ENCODE measurements at regions not wholly inside any gene's neighbourhood (a gene's known extent, or its start where the extent isn't known, plus 50 kb on each side); places are given as distances from the start of the nearest gene placed in this dataset.

DNA sequence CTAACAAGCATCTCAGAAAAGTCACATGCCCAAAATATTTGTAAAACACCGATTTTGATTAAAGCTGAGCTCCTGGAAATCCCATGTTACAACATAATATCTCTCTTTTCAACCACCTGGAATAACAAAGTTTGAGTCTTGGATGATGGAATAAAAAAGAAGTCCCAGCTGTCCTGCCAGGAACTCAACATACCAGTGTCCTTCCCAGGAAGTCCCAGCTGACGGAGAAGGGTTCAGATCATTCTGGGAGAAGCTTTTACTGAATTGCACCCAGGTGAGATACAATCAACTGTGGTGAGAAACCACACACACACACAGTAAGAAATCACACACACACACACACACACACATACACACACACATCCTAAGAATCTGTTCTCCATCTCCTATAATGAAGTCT lies 413.1 kb upstream of the PKDCC start:
- TF ChIP-seq, protein P1, sequence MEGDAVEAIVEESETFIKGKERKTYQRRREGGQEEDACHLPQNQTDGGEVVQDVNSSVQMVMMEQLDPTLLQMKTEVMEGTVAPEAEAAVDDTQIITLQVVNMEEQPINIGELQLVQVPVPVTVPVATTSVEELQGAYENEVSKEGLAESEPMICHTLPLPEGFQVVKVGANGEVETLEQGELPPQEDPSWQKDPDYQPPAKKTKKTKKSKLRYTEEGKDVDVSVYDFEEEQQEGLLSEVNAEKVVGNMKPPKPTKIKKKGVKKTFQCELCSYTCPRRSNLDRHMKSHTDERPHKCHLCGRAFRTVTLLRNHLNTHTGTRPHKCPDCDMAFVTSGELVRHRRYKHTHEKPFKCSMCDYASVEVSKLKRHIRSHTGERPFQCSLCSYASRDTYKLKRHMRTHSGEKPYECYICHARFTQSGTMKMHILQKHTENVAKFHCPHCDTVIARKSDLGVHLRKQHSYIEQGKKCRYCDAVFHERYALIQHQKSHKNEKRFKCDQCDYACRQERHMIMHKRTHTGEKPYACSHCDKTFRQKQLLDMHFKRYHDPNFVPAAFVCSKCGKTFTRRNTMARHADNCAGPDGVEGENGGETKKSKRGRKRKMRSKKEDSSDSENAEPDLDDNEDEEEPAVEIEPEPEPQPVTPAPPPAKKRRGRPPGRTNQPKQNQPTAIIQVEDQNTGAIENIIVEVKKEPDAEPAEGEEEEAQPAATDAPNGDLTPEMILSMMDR (conservative IDR thresholded peaks at IDR 0.05; ENCODE audit: low read length) = no peak
- no peak for TF ChIP-seq EZH2phosphoT487 (IDR thresholded peaks at IDR 0.05; ENCODE audit: borderline replicate concordance, low read depth, low read length)
